Middle frontal gyrus (tissue), 1 donor: ENCODE measurements at regions not wholly inside any gene's neighbourhood (a gene's known extent, or its start where the extent isn't known, plus 50 kb on each side); places are given as distances from the start of the nearest gene placed in this dataset.

Experiments
- DNase-seq: peaks from one replicate; pipeline ENCODE4 v3.0.0-alpha.2; 2015; ENCODE audit warnings: low spot score; ENCODE audit errors: extremely low spot score

DNA sequence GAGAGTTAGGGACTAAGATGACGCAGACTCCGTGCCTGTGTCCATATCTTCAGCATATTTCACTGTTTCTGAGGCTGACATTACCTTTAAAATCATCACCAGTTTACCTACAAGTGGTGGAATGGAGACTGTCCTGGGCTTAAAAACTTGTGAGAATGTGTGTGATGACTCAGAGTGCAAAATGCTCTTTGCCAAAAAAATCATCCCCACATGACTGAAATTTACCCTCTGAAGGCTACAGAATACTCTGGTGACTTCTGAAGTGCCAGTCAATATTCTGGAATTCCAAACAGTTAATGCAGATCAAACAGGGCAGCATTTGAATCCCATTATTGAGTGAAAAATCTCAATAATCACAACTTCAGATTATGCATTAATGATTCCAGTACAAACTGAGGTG lies 901.4 kb downstream of the EFNB2 start:
- DNase-seq: no peak

DNA sequence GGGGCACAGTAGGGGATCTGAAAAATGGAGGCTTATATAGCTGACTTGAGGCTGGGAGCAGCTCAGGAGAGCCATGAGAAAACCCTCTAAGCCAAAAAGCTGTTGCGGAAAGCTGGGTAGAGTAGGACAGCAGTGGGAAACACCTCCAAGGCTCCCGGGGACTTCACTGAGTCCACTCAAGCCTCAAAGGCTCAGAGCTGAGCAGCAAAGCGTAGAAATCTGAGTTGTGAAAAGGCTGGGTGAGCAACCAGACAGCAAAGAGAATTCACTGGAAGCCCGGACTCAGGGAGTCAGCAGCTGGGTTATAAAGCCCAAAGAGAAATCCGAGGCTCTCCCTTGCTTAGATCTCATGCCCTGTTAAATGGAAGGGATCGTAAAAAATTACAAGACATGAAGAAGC lies 905.0 kb downstream of the EFNB2 start:
- DNase-seq: no peak

DNA sequence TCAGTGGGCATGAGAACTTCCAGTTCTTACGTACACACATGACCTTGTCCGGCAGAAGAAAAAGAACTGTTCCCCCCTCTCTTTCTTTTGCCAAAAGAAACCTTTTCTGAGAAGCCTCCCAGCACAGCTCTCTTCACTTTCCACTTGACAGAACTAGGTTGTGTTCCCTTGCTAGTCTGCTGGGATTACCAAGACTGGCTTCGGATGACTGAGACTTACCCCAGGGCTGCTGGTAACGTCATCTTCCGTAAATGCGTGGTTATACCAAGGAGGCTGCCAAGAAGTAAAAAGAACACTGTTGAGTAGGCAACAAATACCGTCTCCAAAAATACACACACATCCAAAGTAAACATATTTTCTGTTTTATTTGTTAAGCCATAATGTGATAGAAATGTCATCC lies 908.2 kb downstream of the EFNB2 start:
- no peak for DNase-seq

DNA sequence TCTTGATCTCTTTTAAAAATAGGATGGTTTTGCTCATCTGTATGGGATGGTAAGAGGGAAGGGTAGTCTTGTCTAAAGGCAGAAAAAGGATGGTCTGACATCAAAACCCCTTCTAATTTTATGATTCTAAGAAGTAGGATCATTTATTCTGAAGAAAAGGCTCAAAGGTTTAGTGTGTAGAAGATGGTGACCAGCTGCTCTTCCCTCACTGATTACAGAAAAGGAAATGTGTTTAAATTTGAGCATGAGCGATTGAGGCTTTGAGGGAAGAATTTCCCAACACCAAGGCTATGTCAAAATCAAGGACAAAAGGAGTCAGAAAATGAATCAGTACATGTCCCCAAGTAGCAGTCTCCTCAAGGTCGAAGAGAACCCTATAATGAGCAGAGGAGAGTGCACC lies 909.8 kb downstream of the EFNB2 start:
- no peak for DNase-seq

DNA sequence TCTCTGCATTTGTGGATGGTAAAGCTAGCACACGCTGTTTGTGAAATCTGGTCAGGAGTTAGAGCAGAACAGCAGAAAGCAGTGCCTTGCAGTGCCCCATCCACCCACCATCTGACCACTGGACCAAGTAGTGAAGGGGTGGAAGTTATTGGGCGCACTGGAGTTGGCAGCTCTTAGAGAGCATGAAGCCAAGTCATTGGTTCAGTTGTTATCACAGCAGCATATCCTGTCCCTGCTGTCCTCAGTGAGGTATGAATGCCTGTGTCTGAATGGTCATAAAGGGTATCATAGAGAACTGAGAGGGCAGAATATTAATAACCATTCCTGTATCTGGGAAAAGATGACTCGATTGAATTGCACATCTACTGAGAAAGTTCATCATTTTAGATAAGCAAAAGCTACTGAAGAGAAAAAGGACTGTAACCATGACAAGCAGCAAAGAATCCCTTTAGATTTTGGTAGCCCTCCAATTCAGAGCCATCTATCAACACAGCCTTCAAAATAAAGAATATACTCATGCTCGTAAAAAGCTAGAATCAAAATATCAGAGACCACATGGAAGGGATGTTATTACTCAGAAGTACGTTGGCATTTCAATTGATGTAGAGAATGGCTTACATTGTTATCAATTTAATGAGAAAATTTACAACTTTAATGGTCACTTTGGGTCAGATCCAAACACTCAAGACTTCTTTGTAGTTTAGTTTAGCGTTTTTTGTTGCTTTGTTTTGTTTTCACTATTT lies 919.0 kb downstream of the EFNB2 start:
- no peak for DNase-seq

DNA sequence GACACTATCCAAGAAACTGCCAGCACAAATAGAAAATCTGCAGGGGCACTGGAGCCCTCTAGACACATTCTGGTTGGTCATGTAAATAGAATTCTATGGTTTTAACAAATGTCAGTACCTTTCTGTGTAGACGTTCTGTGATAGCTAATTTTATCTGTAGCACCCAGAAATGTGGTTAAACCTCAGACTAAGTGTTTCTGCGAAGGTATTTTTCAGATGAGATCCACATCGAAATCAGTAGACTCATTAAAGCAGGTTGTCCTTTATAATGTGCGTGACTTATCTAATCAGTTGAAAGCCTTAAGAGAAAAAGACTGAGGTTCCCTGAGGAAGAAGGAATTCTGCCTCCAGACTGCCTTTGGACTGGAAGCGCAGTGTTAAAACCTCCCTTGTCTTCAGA lies 922.9 kb downstream of the EFNB2 start:
- DNase-seq: no peak

DNA sequence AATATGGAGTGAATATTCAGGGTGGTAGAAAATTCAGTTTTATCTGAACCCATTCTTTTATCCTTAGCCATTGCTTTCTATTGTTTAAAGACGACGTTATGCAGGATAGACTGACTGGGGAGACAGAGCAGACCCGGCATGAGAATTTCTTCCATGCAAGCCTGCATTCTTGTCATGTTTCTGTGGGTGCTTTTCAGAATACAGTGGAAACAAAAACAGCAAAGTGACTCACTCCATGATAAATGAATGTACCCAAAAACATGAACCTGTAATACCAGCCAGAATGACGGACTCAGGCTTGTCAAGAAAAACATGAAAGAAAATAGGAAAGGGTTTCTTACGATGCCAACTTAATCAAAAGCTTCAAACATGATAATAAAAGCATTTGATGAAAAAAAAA lies 924.0 kb downstream of the EFNB2 start:
- no peak for DNase-seq

DNA sequence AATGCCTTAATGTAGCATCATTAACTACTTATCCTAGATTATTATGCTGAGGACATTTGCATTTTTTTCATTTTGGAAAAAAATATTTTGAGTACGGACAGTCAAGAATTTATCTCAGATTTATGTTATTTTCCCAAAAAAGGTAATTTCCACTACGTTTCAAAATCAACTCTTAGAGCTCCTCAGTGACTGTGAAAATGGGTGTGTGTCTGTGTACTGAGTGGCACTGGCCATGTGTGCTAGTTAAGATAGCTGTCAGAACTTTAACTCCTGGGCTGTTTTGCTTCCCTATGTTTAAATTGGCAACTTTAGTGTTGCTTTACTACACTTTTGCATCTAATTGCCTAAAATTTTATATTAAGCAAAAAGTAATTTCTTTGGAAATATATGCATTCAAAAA lies 927.4 kb downstream of the EFNB2 start:
- DNase-seq: no peak

DNA sequence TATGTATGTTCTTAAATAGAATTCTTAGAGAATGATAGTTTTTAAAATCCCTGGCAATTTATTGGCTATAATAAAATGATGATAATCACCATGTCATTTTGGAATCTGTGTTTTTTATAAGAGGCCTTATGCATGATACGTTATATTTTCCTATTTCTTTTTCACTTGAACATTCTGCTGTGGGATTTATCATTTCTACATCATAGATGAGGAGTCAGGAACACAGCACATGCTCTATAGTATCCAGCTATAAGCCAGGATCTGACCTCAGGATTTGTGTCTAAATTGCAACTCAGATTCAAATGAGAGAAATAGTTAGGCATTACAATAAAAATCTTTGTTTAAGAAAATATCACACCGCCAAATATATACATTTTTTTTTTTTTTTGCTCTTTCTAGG lies 928.0 kb downstream of the EFNB2 start:
- no peak for DNase-seq

DNA sequence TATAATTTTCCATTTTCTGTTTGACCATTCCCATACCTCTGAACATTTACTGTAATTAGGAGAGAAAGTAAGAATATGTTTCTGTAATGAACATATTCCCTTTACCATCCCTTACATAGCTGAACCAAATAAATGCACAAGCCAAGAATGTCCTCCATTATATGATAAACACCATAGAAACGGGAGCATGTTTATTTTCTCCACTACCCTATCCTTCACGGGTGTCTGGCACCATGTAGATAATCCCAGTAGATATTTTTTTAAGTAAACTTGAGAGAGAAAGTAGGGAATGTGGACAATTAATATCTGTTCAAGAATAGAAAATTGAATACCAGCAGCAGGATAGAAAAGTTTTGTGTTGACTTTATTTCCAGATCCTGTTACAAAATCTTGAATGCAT lies 928.4 kb downstream of the EFNB2 start:
- no peak for DNase-seq

DNA sequence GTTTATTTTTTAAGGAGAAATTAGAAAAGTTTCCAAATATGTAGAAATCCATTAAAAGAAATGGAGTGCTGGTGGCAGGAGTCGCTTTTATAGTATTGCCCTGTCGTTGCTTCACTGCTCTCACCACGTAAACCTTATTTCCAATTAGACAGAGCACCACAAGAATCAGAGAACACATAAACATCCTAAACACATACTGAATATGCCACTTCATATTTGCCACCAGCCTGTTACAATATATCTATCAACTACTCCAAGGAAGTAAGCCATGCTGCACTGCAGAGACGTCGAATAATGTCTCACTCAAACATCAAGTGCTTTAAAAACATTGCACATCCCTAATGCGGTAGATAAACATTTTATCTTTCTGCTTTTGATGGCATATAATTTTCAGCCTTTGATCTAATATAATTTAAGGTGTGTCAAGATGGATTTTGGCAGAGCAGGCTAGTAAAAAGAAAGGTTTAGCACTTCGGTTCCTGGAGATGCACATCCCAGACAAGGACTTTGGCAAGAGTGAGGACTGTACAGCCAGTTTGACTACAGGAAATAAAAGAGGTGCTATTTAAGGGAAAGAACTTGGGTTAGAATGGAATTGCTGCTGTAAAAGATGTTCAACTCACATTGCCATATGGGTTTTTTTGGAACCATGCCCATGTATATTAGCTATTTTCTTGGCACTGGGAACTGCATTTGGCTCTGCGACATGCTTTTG lies 932.3 kb downstream of the EFNB2 start:
- no peak for DNase-seq

DNA sequence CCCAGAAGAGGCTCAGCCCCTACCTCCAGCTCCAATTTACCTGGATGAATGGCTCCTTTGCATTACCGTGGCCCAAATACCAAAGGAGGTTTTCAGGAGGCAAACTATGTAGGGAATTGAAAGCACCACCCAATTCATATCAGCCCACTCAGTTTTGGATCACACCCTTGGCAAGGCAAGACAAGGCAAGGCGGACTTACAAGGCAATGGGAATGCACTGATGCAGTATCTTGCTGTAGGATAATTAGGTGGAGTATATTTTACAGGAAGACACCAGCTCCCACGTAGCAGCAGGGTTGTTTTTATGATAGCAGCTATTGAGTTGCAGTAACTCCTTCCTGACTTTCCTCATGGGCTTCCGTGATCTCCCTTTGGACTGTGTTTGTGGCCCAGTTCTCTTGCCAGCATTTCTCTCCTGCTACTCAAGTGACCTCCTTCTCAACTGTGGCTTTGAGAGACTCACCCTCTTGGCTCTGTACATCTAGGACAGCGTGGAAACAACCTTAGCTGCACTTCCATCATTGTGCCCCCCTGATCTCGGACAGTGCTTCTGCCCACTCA lies 935.9 kb downstream of the EFNB2 start:
- DNase-seq: no peak

DNA sequence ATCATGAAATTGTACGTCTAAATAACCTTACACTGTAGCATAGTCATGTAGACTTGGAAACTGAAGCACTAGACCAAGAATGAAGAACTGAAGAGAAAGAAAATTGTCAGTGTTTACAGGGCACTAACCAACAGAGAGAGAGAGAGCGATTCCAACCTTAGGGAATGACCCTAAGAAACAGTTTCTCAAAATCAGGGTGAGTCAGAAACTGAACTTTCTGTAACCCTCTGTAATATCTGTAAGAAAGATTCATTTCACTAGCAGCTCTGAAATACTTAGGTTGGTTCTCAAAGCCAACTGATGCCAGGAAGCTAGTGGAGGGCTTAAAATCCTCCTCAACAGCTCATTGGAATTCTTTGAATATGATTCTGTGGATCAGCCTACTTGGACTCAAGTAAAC lies 936.9 kb downstream of the EFNB2 start:
- no peak for DNase-seq

DNA sequence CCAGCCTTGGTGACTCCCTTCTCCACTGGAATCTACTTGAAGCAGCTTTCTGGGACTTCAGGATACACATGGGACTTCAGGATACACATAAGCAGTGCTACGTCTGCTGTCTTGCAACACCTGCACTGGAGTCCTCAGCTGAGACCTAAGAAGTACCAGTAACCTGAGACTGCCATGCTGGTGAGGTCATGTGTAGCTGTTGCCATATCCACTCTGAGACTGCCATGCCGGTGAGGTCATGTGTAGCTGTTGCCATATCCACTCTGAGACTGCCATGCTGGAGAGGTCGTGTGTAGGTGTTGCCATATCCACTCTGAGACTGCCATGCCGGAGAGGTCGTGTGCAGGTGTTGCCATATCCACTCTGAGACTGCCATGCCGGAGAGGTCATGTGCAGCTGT lies 937.9 kb downstream of the EFNB2 start:
- DNase-seq: no peak

DNA sequence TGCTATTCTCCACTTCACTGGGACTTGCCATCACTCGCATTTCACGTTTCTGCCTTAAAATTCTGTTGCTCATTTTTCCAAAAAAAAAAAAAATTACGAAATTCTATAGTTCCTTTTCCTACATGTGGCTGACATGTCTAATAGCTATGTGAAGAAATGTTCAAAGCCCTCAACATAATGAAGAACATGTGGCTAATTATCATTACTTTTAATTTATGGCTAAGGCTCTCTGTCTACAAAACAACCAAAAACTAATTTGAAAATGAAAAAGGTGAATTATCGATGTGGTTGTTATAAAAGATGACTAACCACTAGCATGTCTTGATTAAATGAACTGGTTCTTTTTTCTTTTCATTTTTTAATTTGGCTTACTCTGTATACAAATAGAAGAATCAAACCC lies 940.0 kb downstream of the EFNB2 start:
- DNase-seq: no peak

DNA sequence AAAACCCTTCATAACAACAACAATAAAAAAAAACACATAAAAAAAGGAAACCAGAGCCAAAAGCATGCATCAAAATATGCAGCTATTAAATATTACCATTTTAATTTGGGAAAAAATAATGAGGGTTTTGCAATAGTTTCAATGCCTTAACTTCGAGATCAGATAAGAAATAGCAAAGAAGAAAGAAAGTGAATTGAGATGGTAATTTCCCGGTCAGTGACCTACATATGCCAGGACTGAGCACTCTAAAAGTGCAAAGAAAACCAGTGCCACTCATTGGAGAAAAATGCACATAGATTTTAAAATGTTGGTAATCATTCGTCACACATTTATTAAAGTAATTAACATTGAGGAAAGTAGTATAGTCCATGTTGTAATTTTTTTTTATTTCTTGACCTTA lies 944.2 kb downstream of the EFNB2 start:
- DNase-seq: no peak

DNA sequence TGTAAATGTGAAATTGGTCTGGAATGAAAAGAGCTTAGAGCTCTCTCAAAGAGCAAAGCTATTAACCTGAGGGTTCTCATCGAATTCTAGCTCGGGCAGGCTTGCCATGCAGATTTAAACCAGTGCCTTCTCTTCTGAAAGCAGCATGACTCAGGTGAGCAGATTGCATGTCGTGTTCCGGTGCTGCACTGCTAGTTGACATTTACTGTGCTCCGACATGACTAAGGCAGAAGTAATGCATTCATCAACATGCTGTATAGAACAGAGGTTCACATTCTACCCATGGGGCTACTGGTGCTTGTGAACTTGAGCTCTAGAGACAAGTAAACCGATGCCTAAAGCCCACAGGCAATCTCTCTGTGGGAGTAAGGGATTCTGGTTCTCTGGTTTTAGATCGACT lies 947.7 kb downstream of the EFNB2 start:
- no peak for DNase-seq

DNA sequence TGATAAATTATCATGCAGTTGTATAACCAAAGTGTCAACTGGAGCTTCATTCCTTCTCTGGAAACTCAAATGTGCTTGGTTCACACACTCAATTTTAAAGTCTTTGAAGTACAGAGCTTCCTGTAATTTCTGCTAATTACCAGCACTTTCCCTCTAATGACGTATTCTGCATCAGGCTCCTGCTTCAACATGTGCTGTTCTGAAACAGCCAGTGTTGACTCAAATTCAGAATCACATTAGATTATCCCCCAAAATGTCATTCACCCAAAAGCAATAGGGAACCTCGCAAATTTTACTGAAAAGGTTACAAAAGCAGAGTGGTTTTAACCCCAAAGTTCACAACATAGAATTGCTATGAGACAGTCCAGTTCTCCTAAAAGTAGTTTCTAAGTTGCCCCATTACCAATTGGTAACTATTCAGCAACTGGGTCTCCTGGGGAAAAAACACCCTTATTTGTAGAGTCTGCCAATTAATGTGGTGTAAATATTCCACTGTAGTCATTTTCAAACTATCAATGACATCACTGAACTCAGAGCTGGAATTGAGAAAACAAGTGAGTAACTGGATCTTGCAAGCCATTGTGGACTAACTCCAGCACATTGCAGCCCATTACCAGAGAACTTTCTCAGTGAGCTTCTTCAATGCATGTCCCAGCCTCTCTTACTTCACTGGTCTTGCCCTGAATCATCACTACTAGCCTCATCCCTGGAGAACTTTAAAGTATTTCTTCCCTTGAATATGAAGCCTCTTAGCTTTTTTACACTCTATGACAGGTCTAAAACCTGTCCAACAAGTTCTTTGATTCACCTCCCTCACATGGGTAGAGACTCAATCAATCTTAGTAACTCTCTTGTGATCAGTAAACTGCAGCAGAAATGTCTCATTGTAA lies 955.4 kb downstream of the EFNB2 start:
- DNase-seq: no peak

DNA sequence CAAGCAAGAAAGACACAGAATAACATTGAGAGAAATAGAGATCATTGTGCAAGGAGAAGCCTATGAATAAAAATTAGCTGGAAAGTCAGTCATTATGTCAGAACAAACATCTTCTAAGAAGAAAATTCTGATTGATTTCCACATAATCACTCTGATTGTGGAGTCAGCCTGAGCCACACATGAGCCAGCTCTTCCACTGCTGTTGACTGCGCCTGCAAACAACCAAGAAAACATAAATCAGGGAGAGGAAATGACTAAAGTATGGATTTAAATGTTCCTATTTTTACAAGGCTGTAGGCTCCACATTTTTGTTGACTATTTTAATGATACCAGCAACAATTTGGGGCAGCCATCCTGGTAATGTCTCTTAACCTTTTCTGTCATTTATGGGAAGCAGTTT lies 962.3 kb downstream of the EFNB2 start:
- no peak for DNase-seq

DNA sequence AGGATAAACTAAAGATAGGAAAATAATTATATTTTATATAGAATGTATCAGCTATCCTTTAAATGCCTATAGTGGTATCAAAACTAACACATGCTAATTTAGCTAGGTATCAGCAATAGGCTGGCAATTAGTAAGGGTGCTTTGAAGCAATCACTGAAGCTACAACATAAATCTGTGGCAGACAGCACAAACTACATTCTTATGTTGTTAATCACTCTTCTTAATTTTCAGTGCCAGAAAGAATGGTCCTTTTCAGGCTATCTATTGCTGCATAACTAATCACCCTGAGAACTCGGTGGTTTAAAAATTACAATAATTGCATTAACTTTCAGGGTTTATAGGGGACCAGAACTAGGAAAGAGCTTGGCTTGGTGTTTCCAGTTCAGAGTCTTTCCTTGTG lies 963.1 kb downstream of the EFNB2 start:
- DNase-seq: no peak

DNA sequence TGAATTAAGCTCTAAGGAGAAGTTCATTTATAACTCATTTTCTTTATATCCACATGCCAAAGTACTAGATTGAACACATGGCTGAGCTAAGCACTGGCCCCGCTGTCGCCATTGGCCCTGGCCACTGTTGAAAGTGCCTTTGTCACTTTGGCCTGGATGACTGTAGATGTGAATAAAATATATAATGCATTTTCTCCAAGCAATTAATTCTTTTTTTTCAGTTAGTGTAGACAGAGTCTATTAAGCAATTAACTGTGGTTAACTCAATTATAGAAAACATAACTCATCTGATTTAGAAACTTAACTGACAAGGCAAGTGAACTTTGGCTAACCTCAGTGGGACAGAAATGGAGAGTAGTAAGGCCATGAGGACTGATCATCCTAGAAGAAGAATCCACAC lies 965.6 kb downstream of the EFNB2 start:
- no peak for DNase-seq

DNA sequence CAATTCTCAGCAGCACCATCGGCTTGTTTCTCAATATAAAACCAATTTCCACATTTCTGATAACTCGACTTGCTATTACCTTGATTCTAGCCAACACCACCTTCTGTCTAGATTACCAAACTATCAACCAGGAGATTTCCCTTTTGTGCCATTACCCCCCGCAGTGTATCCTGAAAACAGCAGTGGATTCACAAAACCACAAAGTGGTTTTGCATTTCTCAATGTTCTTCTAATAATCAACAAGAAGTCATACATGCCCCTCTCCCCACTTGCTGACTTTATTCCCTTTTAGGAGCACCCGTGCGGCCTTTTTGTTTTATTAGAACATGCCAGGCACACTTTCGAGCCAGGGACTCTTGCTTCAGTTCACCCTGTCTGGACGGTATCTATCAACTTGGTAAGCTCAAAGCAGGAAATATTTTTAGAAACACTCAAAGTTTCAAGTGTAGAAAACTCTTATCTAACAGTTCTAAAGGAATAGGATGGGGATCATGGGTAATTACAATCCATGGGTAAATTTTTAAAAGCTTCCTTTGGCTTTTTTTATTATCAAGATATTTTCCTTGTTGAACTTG lies 967.4 kb downstream of the EFNB2 start:
- no peak for DNase-seq
